Activated naive CD4-positive, alpha-beta T cell treated with anti-CD3 and anti-CD28 coated beads, Interleukin-2, amount 50 U/mL, for 24 hours (primary cell): ENCODE measurements at regions not wholly inside any gene's neighbourhood (a gene's known extent, or its start where the extent isn't known, plus 50 kb on each side); places are given as distances from the start of the nearest gene placed in this dataset.

Experiments used
- H3K27ac Mint-ChIP-seq: one replicate; pipeline ENCODE4 v1.8.0; 2021; ENCODE audit warnings: mild to moderate bottlenecking, mixed read lengths
- H3K27me3 Mint-ChIP-seq: one replicate; pipeline ENCODE4 v1.8.0; 2021; ENCODE audit warnings: mixed read lengths
- H3K36me3 Mint-ChIP-seq: one replicate; pipeline ENCODE4 v1.8.0; 2021; ENCODE audit warnings: mixed read lengths
- H3K4me1 Mint-ChIP-seq: one replicate; pipeline ENCODE4 v1.8.0; 2021; ENCODE audit warnings: mixed read lengths
- H3K4me3 Mint-ChIP-seq: one replicate; pipeline ENCODE4 v1.8.0; 2021; ENCODE audit warnings: mild to moderate bottlenecking, mixed read lengths
- H3K9me3 Mint-ChIP-seq: one replicate; pipeline ENCODE4 v1.8.0; 2021; ENCODE audit warnings: mixed read lengths

DNA sequence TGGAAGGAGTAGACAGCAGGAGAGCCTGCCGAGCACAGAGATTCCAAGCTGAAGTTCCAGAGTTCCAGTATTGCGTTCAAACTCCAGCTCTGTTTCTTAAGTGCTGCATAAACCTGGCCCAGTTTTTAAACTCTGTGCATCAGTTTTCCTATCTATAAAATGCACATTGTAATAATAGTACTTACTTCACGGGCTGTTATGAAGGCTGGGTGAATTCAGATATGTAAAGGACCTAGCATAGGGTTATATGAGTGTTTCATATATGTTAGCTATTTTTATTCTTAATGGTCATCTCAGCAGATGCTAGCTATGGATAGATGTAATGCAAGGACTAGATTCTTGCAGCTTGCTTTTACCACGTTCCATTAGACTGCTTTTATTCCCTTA lies 293.1 kb upstream of the SEMA3C start:
- Mint-ChIP-seq H3K4me3 (no peak overlapping the region), H3K9me3 (no peaks in the 10 kb centered on the region), H3K36me3 (no peaks in the 10 kb centered on the region), H3K4me1 (no peaks in the 10 kb centered on the region), H3K27me3 (no peaks in the 10 kb centered on the region), H3K27ac (no peak overlapping the region)

DNA sequence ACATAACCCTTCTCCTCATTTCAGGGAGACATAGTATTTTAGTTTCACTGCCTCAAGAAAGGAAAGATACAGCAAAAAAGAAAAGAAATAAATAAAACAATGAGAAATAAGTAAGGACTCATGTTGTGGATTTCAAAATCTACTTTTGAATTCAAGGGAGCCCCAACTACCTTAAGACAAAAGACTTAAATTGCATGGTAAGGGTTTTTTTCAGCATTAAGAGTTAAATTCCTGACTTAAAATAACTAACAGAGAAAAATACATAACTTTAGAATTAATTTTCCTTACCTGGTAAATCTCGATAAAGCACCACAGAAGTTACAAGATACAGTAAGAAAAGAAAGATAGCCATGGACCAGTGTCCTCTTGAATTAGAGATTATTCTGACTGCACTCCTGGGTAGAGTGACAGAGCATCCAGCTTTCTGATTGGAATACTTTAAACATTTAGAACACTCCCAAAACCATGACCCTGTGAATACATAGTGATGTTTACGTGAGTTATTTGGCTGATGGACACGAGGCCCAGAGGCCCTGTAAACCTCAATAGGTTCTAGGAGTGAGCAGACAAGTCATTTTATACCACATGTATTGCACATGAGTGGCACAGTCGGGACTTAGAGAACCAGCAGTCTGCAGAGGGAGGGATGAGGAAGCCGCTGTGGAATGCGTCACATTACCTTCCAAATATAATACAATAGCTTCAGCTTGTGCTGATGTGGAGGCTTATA lies 292.5 kb upstream of the SEMA3C start:
- no peak overlapping the region for H3K4me3 Mint-ChIP-seq
- H3K27me3 Mint-ChIP-seq, result no peaks in the 10 kb centered on the region
- H3K27ac Mint-ChIP-seq, result no peak overlapping the region
- H3K36me3 Mint-ChIP-seq, result no peaks in the 10 kb centered on the region
- no peaks in the 10 kb centered on the region for H3K9me3 Mint-ChIP-seq
- no peaks in the 10 kb centered on the region for H3K4me1 Mint-ChIP-seq

DNA sequence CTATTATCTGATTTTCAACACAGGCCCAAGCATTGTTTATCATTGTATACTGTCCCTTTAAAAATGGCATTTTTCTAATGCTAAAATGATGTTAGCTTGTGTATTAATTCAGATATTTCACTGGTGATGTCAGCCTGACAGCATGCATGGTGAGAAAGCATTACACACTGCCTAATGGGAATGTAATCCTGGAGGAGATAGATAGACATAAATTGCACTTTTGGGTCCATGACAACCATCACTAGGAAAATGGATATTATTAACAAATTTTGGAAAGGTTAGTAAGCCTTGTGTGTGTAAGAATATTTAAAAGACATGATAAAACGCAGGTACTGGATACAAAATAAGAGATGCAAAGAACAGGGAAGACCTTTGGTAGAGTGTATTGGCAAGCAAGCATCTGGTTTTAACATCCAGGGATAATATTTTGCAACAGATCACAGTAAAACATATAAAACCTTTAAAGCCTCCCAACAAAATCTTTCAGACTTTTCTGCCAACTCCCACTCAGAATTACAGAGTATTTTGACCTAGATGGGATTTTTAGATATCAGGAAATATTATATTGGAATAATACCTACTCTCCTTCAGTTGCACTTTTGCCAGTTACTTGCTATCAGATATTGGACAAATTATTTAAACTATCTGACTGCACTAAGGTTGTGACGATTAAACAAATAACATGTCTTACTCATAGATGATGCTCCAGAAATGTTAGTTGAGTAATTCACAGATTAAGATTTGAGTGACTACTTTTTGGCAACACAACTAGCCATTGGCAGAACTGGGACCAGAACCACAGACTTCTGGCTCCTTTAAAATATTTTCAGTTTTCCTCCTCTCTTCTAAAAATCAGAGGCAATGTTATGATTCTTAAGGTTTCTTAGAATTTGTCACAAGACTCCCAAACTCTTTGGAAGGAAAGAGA lies 291.6 kb upstream of the SEMA3C start:
- Mint-ChIP-seq H3K27ac (no peak overlapping the region), H3K4me3 (no peak overlapping the region), H3K9me3 (no peaks in the 10 kb centered on the region), H3K27me3 (no peaks in the 10 kb centered on the region), H3K4me1 (no peaks in the 10 kb centered on the region), H3K36me3 (no peaks in the 10 kb centered on the region)

DNA sequence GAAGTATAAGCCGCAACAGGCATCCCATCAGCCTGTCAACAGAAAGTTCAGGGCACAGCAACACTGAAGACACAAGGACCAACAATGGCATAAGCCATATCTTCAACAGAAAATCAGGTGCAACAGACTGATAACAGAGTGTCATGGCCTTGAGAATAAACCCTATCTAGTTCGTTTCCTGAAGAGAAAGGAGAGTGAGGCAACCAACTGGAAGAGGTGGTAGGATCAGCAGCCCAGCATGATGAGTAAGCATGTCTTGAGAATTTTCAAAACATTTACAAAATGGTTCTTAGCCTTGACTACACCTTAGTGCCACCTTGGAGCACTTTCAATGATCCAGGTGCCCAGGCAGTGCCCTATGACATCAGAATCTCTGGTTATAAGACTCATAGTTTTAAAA lies 290.2 kb upstream of the SEMA3C start:
- no peaks in the 10 kb centered on the region for H3K36me3 Mint-ChIP-seq
- H3K4me1 Mint-ChIP-seq, result no peaks in the 10 kb centered on the region
- no peak overlapping the region for H3K27ac Mint-ChIP-seq
- no peak overlapping the region for H3K4me3 Mint-ChIP-seq
- H3K9me3 Mint-ChIP-seq, result no peaks in the 10 kb centered on the region
- H3K27me3 Mint-ChIP-seq, result no peaks in the 10 kb centered on the region

DNA sequence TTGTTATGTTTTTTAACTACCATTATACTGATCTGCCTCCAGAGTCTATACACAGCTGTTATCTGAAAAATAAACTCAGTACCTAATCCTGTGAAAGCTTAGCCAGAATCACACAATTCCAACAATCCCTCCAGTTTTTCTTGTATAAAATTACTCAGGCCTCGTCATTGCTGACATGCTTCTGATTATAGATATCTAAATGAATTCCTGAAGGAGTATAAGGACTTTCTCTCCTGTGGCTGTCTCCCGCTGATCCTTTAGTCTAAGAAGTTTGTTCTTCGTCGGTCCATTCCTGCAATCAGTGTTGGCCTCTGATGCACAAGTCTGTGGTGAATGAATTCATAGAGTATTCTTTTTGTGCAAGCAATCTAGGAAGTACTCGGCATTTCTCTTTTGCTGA lies 288.9 kb upstream of the SEMA3C start:
- Mint-ChIP-seq H3K36me3 (no peaks in the 10 kb centered on the region), H3K4me1 (no peaks in the 10 kb centered on the region), H3K4me3 (no peak overlapping the region), H3K27ac (no peak overlapping the region), H3K9me3 (no peaks in the 10 kb centered on the region), H3K27me3 (no peaks in the 10 kb centered on the region)

DNA sequence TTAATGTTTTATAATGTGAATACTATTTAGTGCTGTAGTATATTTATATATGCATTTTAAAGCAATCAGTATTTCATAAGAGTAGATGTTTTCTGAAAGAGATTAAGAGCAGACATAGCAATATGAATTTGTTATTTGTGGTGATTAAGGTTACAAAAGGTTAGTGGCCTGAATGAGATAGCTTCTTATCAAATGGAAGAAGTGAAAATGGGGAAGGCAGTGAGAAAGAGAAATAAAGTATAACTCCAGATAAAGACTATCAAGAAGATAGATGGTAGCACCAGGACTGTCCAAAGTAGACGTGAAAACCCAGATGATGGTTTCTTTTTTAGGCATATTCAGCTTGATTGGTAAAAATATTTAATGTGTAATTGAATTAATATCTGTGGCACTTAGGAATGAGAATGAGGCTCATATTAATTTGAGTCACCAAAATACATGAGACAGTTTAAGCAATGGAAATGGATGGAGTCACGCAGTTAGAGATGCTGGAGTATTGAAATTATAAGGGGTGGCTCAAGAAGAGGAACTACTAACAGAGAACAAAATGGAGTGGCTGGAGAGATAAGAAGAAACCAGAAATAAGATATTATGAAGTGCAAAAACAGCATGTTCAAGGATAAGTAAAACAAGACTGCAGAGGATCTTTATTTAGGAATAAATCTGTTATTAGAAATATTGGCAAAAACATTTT lies 288.0 kb upstream of the SEMA3C start:
- no peak overlapping the region for H3K27ac Mint-ChIP-seq
- no peaks in the 10 kb centered on the region for H3K4me1 Mint-ChIP-seq
- no peaks in the 10 kb centered on the region for H3K27me3 Mint-ChIP-seq
- H3K9me3 Mint-ChIP-seq, result no peaks in the 10 kb centered on the region
- H3K4me3 Mint-ChIP-seq, result no peak overlapping the region
- no peaks in the 10 kb centered on the region for H3K36me3 Mint-ChIP-seq

DNA sequence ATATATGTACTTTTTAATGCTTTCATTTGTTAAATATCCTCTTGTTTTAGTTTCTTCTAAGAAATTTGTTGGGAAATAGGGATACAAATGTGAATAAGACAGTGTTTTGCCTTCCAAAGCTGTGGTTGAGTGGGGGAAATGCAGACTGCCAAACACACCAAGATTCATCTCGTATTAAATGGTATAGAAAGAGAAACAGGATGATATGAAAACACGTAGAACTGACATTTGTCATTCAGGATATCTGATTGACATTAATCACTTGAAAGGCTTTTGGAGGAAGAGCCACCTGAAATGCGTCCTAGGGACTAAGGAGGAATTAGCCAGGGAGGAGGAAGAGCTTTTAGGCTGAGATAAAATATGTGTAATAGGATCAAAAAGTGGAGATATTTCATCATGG lies 287.4 kb upstream of the SEMA3C start:
- Mint-ChIP-seq H3K36me3 (no peaks in the 10 kb centered on the region), H3K4me3 (no peak overlapping the region), H3K27ac (no peak overlapping the region), H3K27me3 (no peaks in the 10 kb centered on the region), H3K9me3 (no peaks in the 10 kb centered on the region), H3K4me1 (no peaks in the 10 kb centered on the region)

DNA sequence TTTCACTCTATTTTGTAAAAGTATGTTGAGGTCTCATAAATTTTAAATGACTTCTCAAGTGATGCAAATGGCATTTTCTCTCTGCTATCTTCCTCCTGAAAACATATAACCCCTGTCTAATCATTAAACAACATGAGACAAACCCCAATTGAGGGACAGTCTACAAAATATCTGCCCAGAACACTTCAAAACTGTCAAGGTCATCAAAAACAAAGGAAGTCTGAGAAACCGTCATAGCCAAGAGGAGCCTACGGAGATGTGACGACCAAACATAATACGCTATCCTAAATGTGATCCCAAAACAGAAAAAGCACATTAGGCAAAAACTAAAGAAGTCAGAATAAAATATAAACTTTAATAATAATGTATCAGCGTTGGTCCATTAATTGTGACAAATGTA lies 282.3 kb upstream of the SEMA3C start:
- no peaks in the 10 kb centered on the region for H3K9me3 Mint-ChIP-seq
- H3K36me3 Mint-ChIP-seq, result no peaks in the 10 kb centered on the region
- no peak overlapping the region for H3K4me3 Mint-ChIP-seq
- no peaks in the 10 kb centered on the region for H3K4me1 Mint-ChIP-seq
- H3K27me3 Mint-ChIP-seq, result no peaks in the 10 kb centered on the region
- H3K27ac Mint-ChIP-seq, result no peak overlapping the region

DNA sequence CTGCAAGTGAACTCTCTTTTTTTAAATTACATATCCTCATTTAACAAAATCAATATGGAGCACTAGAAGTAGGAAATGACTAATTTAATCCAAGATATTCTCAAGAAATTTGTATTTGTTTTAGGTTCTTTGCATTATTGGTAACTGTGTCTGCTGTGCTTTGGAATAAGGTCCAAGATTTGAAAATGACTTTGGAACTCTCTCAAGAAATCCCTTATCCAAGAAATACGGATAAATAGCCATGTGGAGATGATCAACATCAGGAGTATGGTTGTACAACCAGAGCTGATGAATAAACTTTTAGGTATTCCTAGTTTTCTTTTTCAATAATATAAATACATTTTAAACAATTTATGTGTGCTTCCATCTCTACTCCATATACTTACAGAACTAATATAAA lies 279.9 kb upstream of the SEMA3C start:
- H3K4me3 Mint-ChIP-seq, result no peak overlapping the region
- no peak overlapping the region for H3K27ac Mint-ChIP-seq
- H3K36me3 Mint-ChIP-seq, result no peaks in the 10 kb centered on the region
- H3K27me3 Mint-ChIP-seq, result no peaks in the 10 kb centered on the region
- H3K9me3 Mint-ChIP-seq, result no peaks in the 10 kb centered on the region
- no peaks in the 10 kb centered on the region for H3K4me1 Mint-ChIP-seq

DNA sequence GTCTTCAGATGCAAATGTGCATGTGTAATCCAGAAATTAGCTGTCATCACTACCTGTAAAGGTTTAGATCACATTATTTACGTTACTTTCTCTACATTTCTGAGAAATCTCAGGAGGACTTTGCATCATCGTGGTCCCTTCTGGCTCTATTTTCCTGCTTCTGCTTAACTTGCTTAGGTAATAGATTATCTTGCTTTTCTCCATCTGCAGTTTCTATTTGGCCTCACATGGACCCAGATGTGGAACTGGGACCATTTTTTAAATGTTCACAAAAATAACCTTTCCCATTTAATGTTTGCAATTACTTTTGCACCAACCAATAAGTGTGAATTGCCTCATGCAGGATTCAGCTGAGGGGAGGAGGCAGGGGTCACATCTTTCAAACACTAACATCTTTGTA lies 278.4 kb upstream of the SEMA3C start:
- Mint-ChIP-seq H3K4me1 (no peaks in the 10 kb centered on the region), H3K36me3 (no peaks in the 10 kb centered on the region)

DNA sequence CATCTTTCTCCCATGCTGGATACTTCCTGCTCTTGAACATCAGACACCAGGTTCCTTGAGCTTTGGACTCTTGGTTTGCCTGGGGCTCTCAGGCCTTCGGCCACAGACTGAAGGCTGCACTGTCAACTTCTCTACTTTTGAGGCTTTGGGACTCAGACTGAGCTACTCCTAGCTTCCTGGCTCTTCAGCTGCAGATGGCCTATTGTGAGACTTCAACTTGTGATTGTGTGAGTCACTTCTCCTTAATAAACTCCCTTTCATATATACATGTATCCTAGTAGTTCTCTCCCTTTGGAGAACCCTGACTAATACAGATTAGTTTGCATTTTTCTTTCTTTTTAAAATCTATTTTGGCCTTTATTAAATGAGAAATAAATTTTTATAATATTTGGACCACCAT lies 276.2 kb upstream of the SEMA3C start:
- H3K27ac Mint-ChIP-seq, result no peak overlapping the region
- H3K27me3 Mint-ChIP-seq, result no peaks in the 10 kb centered on the region
- H3K36me3 Mint-ChIP-seq, result no peaks in the 10 kb centered on the region
- no peak overlapping the region for H3K4me3 Mint-ChIP-seq
- H3K9me3 Mint-ChIP-seq, result peaks cover 5% of the 10 kb centered on the region
- H3K4me1 Mint-ChIP-seq, result no peaks in the 10 kb centered on the region

More for the DNA sequence above, 278.4 kb upstream of the SEMA3C start:
- Mint-ChIP-seq H3K27ac (peak overlapping the region; percentile 38), H3K27me3 (no peaks in the 10 kb centered on the region), H3K4me3 (no peak overlapping the region), H3K9me3 (peaks cover 5% of the 10 kb centered on the region)

DNA sequence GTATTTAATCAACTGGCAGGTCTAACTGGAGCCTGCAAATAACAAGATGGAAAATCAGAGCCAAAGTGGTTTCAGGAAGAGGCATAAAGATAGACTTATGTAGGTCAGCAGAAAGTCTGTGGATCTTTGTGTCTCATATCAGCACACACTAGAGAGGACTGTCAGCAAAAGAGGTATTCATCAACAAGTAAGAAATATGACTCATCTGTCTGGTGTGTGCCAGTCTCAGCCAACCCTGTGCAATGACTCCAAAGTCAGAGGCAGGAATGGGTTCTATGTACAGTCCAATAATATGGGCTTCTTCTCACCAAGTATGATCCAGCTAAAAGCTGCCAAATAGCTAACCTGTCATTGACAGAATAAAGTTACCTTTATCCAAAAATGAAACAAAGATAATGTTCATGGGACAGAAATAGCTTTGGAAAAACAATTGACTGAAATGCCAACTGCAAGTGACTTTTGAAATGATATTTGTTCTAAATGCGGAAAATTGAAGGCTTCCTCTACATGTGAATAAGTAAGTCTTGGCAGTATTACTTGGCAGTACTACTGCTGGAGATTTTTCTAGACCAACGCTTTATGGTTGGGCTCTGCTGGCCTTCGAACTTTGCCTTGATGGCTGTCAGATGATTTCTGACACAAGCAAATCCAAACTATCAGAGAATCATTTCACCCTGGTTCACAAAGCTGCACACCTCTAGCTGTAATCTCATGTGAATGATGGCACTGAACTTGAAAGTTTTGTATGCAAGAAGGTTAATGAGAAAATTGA lies 272.3 kb upstream of the SEMA3C start:
- Mint-ChIP-seq H3K4me1 (no peaks in the 10 kb centered on the region), H3K36me3 (no peaks in the 10 kb centered on the region), H3K4me3 (no peak overlapping the region), H3K27me3 (no peaks in the 10 kb centered on the region), H3K9me3 (peaks cover 5% of the 10 kb centered on the region), H3K27ac (no peak overlapping the region)

DNA sequence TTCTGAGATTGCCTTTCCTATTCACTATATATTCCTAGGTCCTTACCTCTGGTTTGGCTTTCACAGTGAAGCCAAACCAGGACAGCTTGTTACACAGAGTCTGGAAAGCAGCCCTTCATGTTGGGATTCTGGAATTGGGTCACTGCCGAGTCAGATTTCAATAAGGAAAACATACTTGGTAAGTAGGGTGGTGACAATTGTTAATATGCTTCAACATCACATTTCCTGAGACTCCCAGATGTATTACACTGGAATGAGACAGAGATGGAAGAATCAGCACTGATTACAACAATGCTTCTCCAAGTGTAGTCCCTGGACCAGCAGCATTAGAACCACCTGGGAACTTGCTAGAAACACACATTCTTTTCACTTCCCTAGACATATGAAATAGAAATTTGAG lies 268.9 kb upstream of the SEMA3C start:
- no peaks in the 10 kb centered on the region for H3K9me3 Mint-ChIP-seq
- H3K27me3 Mint-ChIP-seq, result no peaks in the 10 kb centered on the region
- H3K4me3 Mint-ChIP-seq, result no peak overlapping the region
- no peaks in the 10 kb centered on the region for H3K4me1 Mint-ChIP-seq
- no peak overlapping the region for H3K27ac Mint-ChIP-seq
- H3K36me3 Mint-ChIP-seq, result no peaks in the 10 kb centered on the region

DNA sequence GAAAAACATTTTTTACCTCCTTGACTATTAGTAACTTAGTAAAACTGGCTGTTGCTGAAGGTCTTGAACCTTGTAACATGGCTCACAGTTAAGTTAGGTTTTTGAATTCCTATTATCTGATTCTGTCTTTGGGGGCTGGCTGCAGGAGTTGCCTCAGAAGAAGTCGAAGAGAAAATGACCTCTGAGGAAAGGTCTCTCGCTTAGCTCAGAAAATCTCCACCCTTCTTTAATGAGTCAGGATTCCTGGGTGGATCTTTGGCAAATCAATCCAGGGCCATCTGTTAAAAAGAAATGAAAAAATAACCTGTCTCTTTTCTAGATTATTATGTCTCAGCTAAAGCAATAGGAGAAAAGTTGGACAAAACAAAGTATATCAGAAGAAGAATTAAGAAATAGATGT lies 267.8 kb upstream of the SEMA3C start:
- Mint-ChIP-seq H3K4me3 (no peak overlapping the region), H3K27me3 (no peaks in the 10 kb centered on the region), H3K27ac (no peak overlapping the region), H3K4me1 (no peaks in the 10 kb centered on the region), H3K9me3 (no peaks in the 10 kb centered on the region), H3K36me3 (no peaks in the 10 kb centered on the region)

DNA sequence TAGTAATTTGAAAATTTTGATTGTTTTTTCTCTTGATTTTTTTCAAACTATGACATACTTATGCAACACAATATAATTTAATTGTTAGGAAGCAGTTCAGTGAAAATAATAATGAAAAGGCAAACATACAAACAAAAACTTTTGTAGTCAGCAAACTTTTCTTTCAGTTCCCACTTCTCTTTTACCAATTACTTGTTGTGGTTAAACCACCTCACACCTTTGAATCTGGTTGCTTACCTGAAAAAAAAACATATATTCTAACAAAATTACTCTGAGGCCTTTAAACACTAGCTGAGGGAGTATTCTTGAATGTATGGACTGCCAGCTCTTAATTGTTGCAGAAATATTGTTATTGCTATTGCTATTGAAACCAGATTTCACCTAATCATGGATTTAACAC lies 266.2 kb upstream of the SEMA3C start:
- no peaks in the 10 kb centered on the region for H3K36me3 Mint-ChIP-seq
- H3K27ac Mint-ChIP-seq, result no peak overlapping the region
- no peaks in the 10 kb centered on the region for H3K27me3 Mint-ChIP-seq
- no peaks in the 10 kb centered on the region for H3K4me1 Mint-ChIP-seq
- no peak overlapping the region for H3K4me3 Mint-ChIP-seq
- H3K9me3 Mint-ChIP-seq, result peaks cover 3% of the 10 kb centered on the region
